NB4 (cell line): ENCODE measurements at regions not wholly inside any gene's neighbourhood (a gene's known extent, or its start where the extent isn't known, plus 50 kb on each side); places are given as distances from the start of the nearest gene placed in this dataset.

Experiments used
- DNase-seq: peaks from one replicate; pipeline ENCODE4 v3.0.0; 2010; ENCODE audit warnings: low read depth
- H3K4me3 ChIP-seq: one replicate; pipeline ENCODE4 v1.5.1; 2011; ENCODE audit warnings: mild to moderate bottlenecking, low read depth, low read length, moderate library complexity
- CTCF ChIP-seq: IDR thresholded peaks from one replicate; pipeline ENCODE4 v1.5.1; 2012; ENCODE audit warnings: low read depth, low read length
- MYC ChIP-seq: IDR thresholded peaks from 2 replicates; pipeline ENCODE4 v1.6.1; 2011; ENCODE audit warnings: low read depth, low read length
- POLR2A ChIP-seq: IDR thresholded peaks from 2 replicates; pipeline ENCODE4 v1.6.1; 2011; ENCODE audit warnings: mild to moderate bottlenecking; ENCODE audit not compliant: insufficient read length; ENCODE audit errors: extremely low read depth
- TF ChIP-seq, protein P1 (sequence below): IDR thresholded peaks from 2 replicates; pipeline ENCODE4 v1.6.1; 2011; ENCODE audit warnings: low read depth, low read length

DNA sequence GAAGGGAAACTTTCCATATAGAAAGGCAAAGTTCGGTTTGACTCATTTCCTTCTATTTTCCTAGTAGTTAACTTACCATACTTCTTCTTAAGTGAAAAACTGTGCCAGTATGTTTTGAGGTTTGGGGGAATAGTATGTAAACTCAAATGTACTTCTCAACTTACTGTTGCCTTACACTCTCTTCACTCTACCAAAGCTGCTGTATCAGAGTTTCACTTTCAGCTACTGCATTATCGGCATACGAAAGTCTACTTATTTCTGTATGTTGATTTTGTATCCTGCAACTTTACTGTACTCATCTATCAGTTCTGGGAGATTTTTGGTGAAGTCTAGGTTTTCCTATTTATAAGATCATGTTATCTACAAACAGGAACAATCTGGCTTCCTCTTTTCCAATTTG is 932.7 kb downstream of the FAT4 start:
- TF ChIP-seq MYC (no peak), CTCF (no peak)
- TF ChIP-seq, protein P1, sequence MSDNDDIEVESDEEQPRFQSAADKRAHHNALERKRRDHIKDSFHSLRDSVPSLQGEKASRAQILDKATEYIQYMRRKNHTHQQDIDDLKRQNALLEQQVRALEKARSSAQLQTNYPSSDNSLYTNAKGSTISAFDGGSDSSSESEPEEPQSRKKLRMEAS = no peak
- no peak for DNase-seq
- no peak overlapping the region for H3K4me3 ChIP-seq

DNA sequence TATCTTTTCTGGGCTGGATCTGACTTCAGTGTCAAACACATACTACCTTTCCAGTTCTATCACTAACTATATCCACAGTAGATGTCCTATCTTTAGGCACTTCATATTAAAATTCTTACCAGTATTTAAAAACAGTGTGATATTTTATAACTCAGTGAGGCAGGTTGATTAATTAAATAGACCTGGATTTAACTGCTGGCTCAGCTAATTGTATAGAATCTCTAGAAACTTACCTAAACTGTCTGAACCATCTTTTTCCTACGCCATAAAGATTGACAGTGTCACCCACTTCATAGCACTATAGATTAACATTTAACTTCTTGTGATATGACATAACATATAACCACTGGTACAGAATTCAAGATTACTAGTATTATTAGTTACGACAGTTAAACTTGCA is 935.3 kb downstream of the FAT4 start:
- DNase-seq = no peak
- TF ChIP-seq CTCF = no peak
- TF ChIP-seq POLR2A = no peak
- TF ChIP-seq, protein P1 = no peak
- TF ChIP-seq MYC = no peak
- no peak overlapping the region for H3K4me3 ChIP-seq

DNA sequence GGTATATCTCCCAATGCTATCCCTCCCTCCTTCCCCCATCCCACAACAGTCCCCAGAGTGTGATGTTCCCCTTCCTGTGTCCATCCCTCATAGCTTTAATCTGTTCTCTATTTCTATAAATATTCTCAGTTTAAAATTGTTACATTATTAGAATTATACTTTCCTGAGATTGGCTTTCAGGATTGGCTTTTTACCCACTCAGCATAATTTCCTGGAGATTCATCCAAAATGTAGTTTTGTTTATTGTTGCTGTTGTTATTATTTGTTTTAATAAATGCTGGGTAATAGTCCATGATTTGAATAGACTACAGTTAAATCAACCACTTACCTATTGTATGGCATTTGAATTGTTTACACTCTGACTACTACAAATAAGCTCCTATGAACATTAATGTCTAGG is 936.4 kb downstream of the FAT4 start:
- DNase-seq = no peak
- no peak for TF ChIP-seq POLR2A
- no peak for TF ChIP-seq CTCF
- no peak for TF ChIP-seq MYC
- TF ChIP-seq, protein P1 = no peak
- H3K4me3 ChIP-seq = no peak overlapping the region

DNA sequence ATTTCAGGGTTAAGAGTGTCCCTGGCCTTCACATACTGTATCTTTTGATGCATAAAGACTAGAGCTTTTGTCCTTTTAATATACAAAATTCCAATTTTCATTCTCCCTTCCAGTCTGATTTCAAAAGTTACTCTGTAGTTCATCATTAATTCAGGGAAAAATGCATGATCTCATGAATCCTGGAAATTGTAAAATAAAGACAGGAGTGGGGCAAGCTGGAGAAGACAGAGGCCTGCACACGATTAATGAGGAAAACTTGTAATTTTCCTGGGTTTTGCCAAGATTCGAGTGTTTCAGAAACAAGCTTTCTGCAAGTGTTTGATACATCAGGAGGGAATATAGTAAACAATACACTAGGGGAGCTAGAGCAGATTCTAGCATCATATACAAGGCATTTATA is 947.9 kb downstream of the FAT4 start:
- H3K4me3 ChIP-seq = no peak overlapping the region
- DNase-seq = no peak
- no peak for TF ChIP-seq POLR2A
- TF ChIP-seq MYC = no peak
- TF ChIP-seq, protein P1 = no peak
- no peak for TF ChIP-seq CTCF

DNA sequence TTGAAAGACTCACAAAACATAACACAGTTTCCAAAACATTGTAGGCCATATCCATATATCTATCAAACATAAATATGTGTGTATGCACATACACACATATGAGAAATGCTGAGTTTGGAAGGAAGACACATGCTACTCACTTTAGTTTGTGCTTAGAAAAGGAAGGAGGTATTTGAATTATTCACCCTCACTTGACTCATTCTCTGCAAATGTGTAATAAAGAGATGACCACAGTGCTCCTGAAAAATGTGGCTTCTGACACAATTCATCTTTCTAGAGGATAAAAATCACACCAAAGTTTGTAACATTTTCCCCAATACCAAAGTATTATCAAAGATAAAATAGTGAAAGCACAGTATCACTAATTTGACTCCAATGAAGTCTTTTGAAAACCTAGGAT is 950.1 kb downstream of the FAT4 start:
- TF ChIP-seq, protein P1 = no peak
- TF ChIP-seq MYC = no peak
- TF ChIP-seq CTCF = no peak
- no peak for TF ChIP-seq POLR2A
- DNase-seq = no peak
- no peak overlapping the region for H3K4me3 ChIP-seq

DNA sequence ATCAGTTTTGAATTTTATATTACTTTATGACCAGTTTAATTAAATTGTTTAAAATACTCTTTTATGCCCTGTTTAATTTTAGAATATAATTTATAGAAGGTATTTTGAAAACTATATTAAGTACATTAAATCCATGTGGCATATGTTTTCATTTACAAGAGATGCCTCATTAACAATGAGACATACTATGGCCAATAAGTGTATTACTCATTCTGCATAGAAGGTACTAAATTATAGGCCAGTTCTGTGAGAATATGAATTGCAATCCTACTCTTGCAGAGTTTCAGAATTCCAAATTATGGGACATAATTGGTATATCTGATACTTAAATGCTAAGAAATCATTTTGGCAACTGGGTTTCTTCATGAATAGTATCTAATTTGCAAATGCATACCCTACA is 951.1 kb downstream of the FAT4 start:
- H3K4me3 ChIP-seq = no peak overlapping the region
- no peak for DNase-seq
- TF ChIP-seq, protein P1 = no peak
- TF ChIP-seq MYC (no peak), POLR2A (no peak), CTCF (no peak)
